ENCODE measurements at regions not wholly inside any gene's neighbourhood (a gene's known extent, or its start where the extent isn't known, plus 50 kb on each side); places are given as distances from the start of the nearest gene placed in this dataset.

DNA sequence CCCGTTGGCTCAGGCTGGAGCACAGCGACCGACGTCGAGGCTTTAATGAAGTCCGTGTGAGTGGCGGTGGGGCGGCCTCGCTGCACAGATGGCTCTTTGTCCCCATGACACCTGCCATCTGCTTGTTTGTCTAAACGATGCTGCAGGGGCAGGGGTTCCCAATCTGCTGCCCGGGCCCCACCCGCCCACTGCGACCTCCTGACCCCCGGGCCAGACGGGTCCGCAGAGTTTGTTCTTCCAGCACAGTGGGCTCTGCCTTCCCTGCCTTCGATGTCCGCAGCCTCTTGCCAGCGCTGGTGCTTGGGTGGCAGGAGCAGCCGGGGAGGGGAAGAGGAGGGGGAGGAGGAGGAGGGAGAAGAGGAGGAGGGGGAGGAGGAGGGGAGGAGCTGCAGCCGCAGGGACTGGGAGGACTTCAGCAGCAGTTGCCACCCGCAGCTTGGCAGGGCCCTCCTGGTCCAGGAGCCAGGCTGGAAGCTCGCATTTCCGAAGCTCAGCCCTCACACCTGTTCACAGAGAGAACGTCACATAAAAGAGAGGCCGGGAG lies 210.0 kb downstream of the DLL1 start:
- Histone ChIP-seq H3K36me3 (no peaks in the 10 kb centered on the region), H3K9me3 (no peaks in the 10 kb centered on the region), H3K27me3 (peaks cover 0 to 7% (median 0%) of the 10 kb centered on the region in 9 donors), H3K4me3 (no peak overlapping the region), H3K27ac (no peak overlapping the region), H3K4me1 (no peaks in the 10 kb centered on the region)
- DNase-seq (peak in 2 of 5 donors; percentile 4 to 42), ATAC-seq (no peak)
- intact Hi-C loops (cut with DNase I): no loop called here
- TF ChIP-seq POLR2A (IDR thresholded peaks at IDR 0.05): no peak
- 71 to 80% (median 76%) methylated on average over 23 to 26 of the region's 26 CpGs for WGBS, 4 donors

DNA sequence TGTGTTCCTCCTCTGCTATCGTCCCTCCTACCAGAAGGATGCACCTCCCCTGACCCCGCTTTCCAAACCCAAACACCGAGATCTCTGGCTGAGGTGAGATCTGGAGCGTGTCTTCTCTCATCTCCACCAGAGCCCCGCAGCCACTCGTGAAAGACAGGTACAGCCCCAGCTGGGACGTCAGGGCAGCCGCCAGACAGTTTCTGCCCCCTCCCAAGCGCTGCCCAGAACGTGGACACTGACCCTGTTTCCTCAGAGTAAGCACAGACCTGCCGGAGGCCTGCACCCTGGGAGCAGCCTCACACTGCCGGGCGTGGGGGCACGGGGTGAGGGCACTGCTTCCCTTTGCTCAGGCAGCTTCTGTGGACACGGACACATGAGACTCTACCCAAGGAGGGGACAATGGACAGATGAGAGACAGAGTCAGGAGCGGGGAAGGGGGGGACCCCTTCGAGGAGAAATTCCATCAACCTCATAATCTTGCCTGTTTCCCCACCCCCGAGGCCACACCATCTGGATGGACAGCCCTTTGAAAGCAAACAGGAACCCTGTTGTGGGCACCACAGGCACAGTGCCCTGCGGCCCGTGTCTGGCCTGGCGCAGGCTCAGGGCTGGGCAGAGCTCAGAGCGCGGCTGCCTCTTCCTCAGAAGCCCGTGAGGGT lies 210.6 kb downstream of the DLL1 start:
- Histone ChIP-seq H3K9me3 (no peaks in the 10 kb centered on the region), H3K27me3 (peaks cover 0 to 7% (median 0%) of the 10 kb centered on the region in 9 donors), H3K4me1 (no peaks in the 10 kb centered on the region), H3K36me3 (no peaks in the 10 kb centered on the region), H3K4me3 (no peak overlapping the region), H3K27ac (no peak overlapping the region)
- intact Hi-C loops (cut with DNase I): no loop called here
- ATAC-seq (peak in 1 of 4 donors; percentile 17), DNase-seq (peak in 2 of 5 donors; percentile 13 to 37)
- 81 to 88% (median 84%) methylated on average over 21 to 24 of the region's 24 CpGs for WGBS, 4 donors
- TF ChIP-seq, protein P1, sequence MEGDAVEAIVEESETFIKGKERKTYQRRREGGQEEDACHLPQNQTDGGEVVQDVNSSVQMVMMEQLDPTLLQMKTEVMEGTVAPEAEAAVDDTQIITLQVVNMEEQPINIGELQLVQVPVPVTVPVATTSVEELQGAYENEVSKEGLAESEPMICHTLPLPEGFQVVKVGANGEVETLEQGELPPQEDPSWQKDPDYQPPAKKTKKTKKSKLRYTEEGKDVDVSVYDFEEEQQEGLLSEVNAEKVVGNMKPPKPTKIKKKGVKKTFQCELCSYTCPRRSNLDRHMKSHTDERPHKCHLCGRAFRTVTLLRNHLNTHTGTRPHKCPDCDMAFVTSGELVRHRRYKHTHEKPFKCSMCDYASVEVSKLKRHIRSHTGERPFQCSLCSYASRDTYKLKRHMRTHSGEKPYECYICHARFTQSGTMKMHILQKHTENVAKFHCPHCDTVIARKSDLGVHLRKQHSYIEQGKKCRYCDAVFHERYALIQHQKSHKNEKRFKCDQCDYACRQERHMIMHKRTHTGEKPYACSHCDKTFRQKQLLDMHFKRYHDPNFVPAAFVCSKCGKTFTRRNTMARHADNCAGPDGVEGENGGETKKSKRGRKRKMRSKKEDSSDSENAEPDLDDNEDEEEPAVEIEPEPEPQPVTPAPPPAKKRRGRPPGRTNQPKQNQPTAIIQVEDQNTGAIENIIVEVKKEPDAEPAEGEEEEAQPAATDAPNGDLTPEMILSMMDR (IDR thresholded peaks at IDR 0.05): no peak
- no peak for TF ChIP-seq POLR2A (IDR thresholded peaks at IDR 0.05)

DNA sequence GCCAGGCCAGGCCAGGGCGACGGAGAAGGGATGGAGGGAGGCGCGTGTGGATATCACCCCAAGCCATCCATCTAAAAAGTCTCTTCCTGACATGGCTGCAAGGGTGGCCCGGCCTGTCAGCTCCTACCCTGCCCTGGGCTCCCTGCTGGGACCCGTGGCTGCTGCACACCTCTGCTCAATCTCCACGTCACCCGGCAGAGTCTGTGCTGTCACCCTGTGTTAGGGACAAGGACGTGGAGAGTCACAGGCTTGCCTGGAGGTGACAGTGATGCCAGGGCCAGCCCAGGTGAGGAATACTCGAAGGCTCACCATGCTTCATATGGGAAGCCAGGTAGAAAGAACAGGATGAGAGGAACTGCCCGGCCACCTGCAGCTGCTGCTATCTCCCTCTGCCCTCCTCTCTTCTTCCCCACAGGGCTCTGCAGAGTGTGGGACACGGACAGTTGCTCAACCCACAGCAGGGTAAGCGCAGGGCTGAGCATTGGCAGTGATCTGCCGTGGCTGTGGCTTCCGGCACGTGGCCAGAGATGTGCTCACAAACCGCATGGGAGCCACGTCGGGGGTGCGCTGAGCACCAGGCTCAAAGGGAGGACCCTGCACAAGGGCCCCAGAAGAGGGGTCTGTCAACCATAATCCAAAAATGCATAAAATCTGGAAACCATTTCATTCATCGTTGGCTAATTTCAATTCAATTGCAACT lies 214.3 kb downstream of the DLL1 start:
- peaks cover 0 to 1% (median 0%) of the 10 kb centered on the region in 12 donors for H3K9me3 ChIP-seq
- peaks cover 0 to 7% (median 0%) of the 10 kb centered on the region in 9 donors for H3K27me3 ChIP-seq
- H3K27ac ChIP-seq: no peak overlapping the region
- ATAC-seq: no peak
- WGBS, 4 donors: 85 to 91% (median 88%) methylated on average over 21 of the region's 21 CpGs
- DNase-seq: peak in 2 of 5 donors; percentile 12 to 44
- intact Hi-C loops (cut with DNase I): no loop called here
- H3K4me3 ChIP-seq: no peak overlapping the region
- H3K36me3 ChIP-seq: no peaks in the 10 kb centered on the region
- H3K4me1 ChIP-seq: no peaks in the 10 kb centered on the region
- TF ChIP-seq POLR2A (IDR thresholded peaks at IDR 0.05): no peak
- TF ChIP-seq, protein P1 (IDR thresholded peaks at IDR 0.05): no peak

DNA sequence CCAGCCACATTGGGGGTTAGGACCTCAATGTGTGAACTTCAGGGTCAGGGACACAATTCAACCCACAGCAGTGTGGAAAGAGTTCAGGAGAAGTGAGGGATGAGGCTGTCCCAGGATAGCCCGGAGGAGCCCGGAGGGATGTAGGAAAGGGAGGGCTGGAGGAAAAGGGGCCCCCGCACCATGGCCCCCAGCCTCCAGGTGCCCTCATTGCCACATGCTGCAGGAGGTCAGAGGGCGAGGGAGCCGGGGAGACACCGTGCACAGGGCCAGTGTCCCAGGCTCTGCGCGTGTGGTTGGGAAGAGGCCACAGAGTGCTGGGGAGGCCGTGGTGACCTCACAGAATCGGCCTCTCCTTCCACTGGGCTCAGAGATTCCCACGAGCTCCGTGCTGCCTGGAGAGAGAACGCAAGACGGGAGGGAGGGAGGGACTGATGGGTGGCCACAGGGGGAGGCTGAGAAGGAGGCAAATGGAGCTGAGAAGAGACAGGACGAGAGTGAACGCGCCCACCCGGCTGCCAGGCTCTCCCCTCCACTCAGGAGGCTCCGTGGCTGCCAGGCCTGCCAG lies 215.1 kb downstream of the DLL1 start:
- Histone ChIP-seq H3K4me1 (no peaks in the 10 kb centered on the region), H3K9me3 (peaks cover 0 to 6% (median 0%) of the 10 kb centered on the region in 12 donors), H3K36me3 (no peaks in the 10 kb centered on the region), H3K27me3 (peaks cover 0 to 6% (median 0%) of the 10 kb centered on the region in 9 donors), H3K4me3 (no peak overlapping the region), H3K27ac (no peak overlapping the region)
- DNase-seq (peak in 2 of 5 donors; percentile 20 to 60), ATAC-seq (peak in 2 of 4 donors; percentile 36 to 47)
- intact Hi-C loops (cut with DNase I): no loop called here
- WGBS, 4 donors: 66 to 81% (median 73%) methylated on average over 18 to 19 of the region's 19 CpGs
- TF ChIP-seq, protein P1 (IDR thresholded peaks at IDR 0.05): no peak
- no peak for TF ChIP-seq POLR2A (IDR thresholded peaks at IDR 0.05)
